ENCODE measurements at regions not wholly inside any gene's neighbourhood (a gene's known extent, or its start where the extent isn't known, plus 50 kb on each side); places are given as distances from the start of the nearest gene placed in this dataset.

- H3K9me3 Mint-ChIP-seq = no peaks in the 10 kb centered on the region
- no peak for TF ChIP-seq CTCF (IDR thresholded peaks at IDR 0.05; ENCODE audit: unreplicated experiment in 3 of 3)
- H3K36me3 Mint-ChIP-seq (ENCODE audit: low read depth) = no peaks in the 10 kb centered on the region
- H3K4me1 Mint-ChIP-seq = peaks cover 11% of the 10 kb centered on the region
- no peak overlapping the region for H3K27ac Mint-ChIP-seq
- no peaks in the 10 kb centered on the region for H3K27me3 Mint-ChIP-seq (ENCODE audit: low read depth)
- H3K4me3 Mint-ChIP-seq = peak overlapping the region in 1 of 3 experiments; percentile 5
Measured at GRCh38 chr3:182697345-182697919, 95.9 kb upstream of the ATP11B start.

GRCh38 chr3:182698078-182698477 lies 95.2 kb upstream of the ATP11B start:
- no peaks in the 10 kb centered on the region for H3K27me3 Mint-ChIP-seq (ENCODE audit: low read depth)
- no peaks in the 10 kb centered on the region for H3K36me3 Mint-ChIP-seq (ENCODE audit: low read depth)
- no peaks in the 10 kb centered on the region for H3K9me3 Mint-ChIP-seq
- H3K4me3 Mint-ChIP-seq = no peak overlapping the region
- TF ChIP-seq CTCF (IDR thresholded peaks at IDR 0.05; ENCODE audit: unreplicated experiment in 3 of 3) = no peak
- no peak overlapping the region for H3K27ac Mint-ChIP-seq
- H3K4me1 Mint-ChIP-seq = peaks cover 11% of the 10 kb centered on the region

- Mint-ChIP-seq H3K4me3 (no peak overlapping the region), H3K9me3 (no peaks in the 10 kb centered on the region), H3K4me1 (peaks cover 11% of the 10 kb centered on the region), H3K27me3 (ENCODE audit: low read depth) (no peaks in the 10 kb centered on the region), H3K36me3 (ENCODE audit: low read depth) (no peaks in the 10 kb centered on the region), H3K27ac (no peak overlapping the region)
- TF ChIP-seq CTCF (IDR thresholded peaks at IDR 0.05; ENCODE audit: unreplicated experiment in 3 of 3) = no peak
Measured at GRCh38 chr3:182699550-182700170, 93.6 kb upstream of the ATP11B start.

GRCh38 chr3:182702216-182702615 lies 91.1 kb upstream of the ATP11B start:
- Mint-ChIP-seq H3K4me1 (peaks cover 6% of the 10 kb centered on the region), H3K27ac (no peak overlapping the region), H3K27me3 (ENCODE audit: low read depth) (no peaks in the 10 kb centered on the region), H3K9me3 (no peaks in the 10 kb centered on the region), H3K4me3 (no peak overlapping the region), H3K36me3 (ENCODE audit: low read depth) (no peaks in the 10 kb centered on the region)
- no peak for TF ChIP-seq CTCF (IDR thresholded peaks at IDR 0.05; ENCODE audit: unreplicated experiment in 3 of 3)

GRCh38 chr3:182703233-182703632 lies 90.1 kb upstream of the ATP11B start:
- Mint-ChIP-seq H3K4me3 (no peak overlapping the region), H3K4me1 (no peaks in the 10 kb centered on the region), H3K9me3 (no peaks in the 10 kb centered on the region), H3K36me3 (ENCODE audit: low read depth) (no peaks in the 10 kb centered on the region), H3K27ac (no peak overlapping the region), H3K27me3 (ENCODE audit: low read depth) (no peaks in the 10 kb centered on the region)
- no peak for TF ChIP-seq CTCF (IDR thresholded peaks at IDR 0.05; ENCODE audit: unreplicated experiment in 3 of 3)

- H3K36me3 Mint-ChIP-seq (ENCODE audit: low read depth) = no peaks in the 10 kb centered on the region
- no peak for TF ChIP-seq CTCF (IDR thresholded peaks at IDR 0.05; ENCODE audit: unreplicated experiment in 3 of 3)
- no peaks in the 10 kb centered on the region for H3K27me3 Mint-ChIP-seq (ENCODE audit: low read depth)
- H3K4me1 Mint-ChIP-seq = no peaks in the 10 kb centered on the region
- H3K4me3 Mint-ChIP-seq = no peak overlapping the region
- H3K27ac Mint-ChIP-seq = no peak overlapping the region
- H3K9me3 Mint-ChIP-seq = no peaks in the 10 kb centered on the region
Measured at GRCh38 chr3:182704926-182705325, 88.4 kb upstream of the ATP11B start.
